ENCODE measurements at regions not wholly inside any gene's neighbourhood (a gene's known extent, or its start where the extent isn't known, plus 50 kb on each side); places are given as distances from the start of the nearest gene placed in this dataset.
A peak's percentile ranks its signal among the peaks of the same experiment; 100 is the strongest.

GRCh38 chr14:80146941-80147340, 64.4 kb downstream of the DIO2 start:
- DNase-seq: no peak

GRCh38 chr14:80136358-80136757, 74.9 kb downstream of the DIO2 start:
- DNase-seq: peak; percentile 5

GRCh38 chr14:80135305-80136088, 75.8 kb downstream of the DIO2 start:
- no peak for DNase-seq

GRCh38 chr14:80134321-80134720, 77.0 kb downstream of the DIO2 start:
- no peak for DNase-seq

- no peak for DNase-seq
Observed at GRCh38 chr14:80133457-80133856, 77.8 kb downstream of the DIO2 start.

- DNase-seq: no peak
Observed at GRCh38 chr14:80127466-80127865, 83.8 kb downstream of the DIO2 start.

- DNase-seq: no peak
Observed at GRCh38 chr14:80124794-80125193, 86.5 kb downstream of the DIO2 start.

- no peak for DNase-seq
Observed at GRCh38 chr14:80117876-80118275, 93.4 kb downstream of the DIO2 start.

- DNase-seq: no peak
Observed at GRCh38 chr14:80116157-80116556, 95.1 kb downstream of the DIO2 start.

GRCh38 chr14:80110721-80111120, 100.6 kb downstream of the DIO2 start:
- DNase-seq: no peak

- DNase-seq: no peak
Observed at GRCh38 chr14:80109055-80109454, 102.2 kb downstream of the DIO2 start.

GRCh38 chr14:80108430-80108829, 102.9 kb downstream of the DIO2 start:
- no peak for DNase-seq

GRCh38 chr14:80105488-80105994, 105.8 kb downstream of the DIO2 start:
- DNase-seq: no peak

- DNase-seq: no peak
Observed at GRCh38 chr14:80101835-80102234, 109.5 kb downstream of the DIO2 start.

- DNase-seq: no peak
Observed at GRCh38 chr14:80100681-80101080, 110.6 kb downstream of the DIO2 start.

- no peak for DNase-seq
Observed at GRCh38 chr14:80095623-80096022, 115.7 kb downstream of the DIO2 start.

- DNase-seq: no peak
Observed at GRCh38 chr14:80087411-80087810, 123.9 kb downstream of the DIO2 start.

GRCh38 chr14:80084196-80084595, 127.1 kb downstream of the DIO2 start:
- no peak for DNase-seq

- no peak for DNase-seq
Observed at GRCh38 chr14:80080601-80081000, 130.7 kb downstream of the DIO2 start.

GRCh38 chr14:80078501-80078900, 132.8 kb downstream of the DIO2 start:
- no peak for DNase-seq

GRCh38 chr14:80077262-80077661, 134.0 kb downstream of the DIO2 start:
- DNase-seq: no peak

GRCh38 chr14:80074900-80075574, 136.3 kb downstream of the DIO2 start:
- no peak for DNase-seq

- DNase-seq: no peak
Observed at GRCh38 chr14:80059041-80059440, 152.3 kb downstream of the DIO2 start.

- no peak for DNase-seq
Observed at GRCh38 chr14:80056497-80056801, 154.9 kb downstream of the DIO2 start.
